C4-2B (cell line): ENCODE measurements at regions not wholly inside any gene's neighbourhood (a gene's known extent, or its start where the extent isn't known, plus 50 kb on each side); places are given as distances from the start of the nearest gene placed in this dataset.

Experiments
- H3K27ac ChIP-seq: fragments of 450-650 bp; 2 replicates; pipeline ENCODE4 v1.5.1; 2017
- ZFX ChIP-seq: fragments of 450-650 bp; IDR thresholded peaks from 2 replicates; pipeline ENCODE4 v1.6.1; 2017
- TF ChIP-seq, protein P1 (sequence below): fragments of 450-650 bp; conservative IDR thresholded peaks from 2 replicates; pipeline ENCODE4 v1.5.1; 2017; ENCODE audit warnings: mild to moderate bottlenecking

DNA sequence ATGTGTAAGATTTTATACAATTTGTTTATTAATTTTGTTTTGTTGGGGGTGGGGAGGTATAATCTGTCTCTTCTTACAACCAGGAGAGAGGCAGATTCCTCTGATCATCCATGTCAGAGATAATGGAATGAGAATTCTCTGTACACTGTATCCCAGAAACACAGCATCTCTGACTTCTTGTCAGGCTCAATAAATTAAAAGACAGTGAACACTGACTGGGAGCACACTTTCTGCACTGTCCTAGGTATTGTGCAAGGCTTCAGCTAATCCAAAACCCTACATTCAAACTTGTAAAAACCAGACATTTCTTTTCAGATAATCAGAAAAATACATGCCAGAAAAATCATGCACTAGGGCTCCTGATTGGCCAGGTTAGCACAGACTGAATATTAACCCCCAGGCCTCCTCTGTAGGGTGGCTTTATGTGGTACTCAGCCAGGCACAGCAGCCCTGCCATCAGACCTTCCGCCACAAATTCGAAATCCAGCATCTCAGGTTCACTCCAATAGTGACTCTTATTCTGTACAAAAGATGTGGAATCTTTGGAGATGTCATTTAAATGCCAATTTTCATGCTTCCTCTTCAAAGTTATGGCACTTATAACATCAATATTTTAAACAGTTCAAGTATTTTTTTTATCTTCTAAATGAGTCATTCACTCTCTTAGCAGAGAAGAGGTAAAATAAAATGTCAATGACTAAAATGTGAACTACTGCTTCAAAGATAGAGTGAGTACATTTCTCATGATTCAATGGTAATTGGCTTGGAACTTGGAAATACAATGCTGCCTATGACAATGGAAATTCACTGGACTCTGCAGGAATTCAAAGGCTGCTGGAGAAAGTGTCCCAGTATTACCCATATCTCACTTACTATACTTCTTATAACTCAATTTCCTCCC, 211.5 kb downstream of the KLF12 start:
- TF ChIP-seq ZFX: no peak
- TF ChIP-seq, protein P1, sequence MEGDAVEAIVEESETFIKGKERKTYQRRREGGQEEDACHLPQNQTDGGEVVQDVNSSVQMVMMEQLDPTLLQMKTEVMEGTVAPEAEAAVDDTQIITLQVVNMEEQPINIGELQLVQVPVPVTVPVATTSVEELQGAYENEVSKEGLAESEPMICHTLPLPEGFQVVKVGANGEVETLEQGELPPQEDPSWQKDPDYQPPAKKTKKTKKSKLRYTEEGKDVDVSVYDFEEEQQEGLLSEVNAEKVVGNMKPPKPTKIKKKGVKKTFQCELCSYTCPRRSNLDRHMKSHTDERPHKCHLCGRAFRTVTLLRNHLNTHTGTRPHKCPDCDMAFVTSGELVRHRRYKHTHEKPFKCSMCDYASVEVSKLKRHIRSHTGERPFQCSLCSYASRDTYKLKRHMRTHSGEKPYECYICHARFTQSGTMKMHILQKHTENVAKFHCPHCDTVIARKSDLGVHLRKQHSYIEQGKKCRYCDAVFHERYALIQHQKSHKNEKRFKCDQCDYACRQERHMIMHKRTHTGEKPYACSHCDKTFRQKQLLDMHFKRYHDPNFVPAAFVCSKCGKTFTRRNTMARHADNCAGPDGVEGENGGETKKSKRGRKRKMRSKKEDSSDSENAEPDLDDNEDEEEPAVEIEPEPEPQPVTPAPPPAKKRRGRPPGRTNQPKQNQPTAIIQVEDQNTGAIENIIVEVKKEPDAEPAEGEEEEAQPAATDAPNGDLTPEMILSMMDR: no peak

DNA sequence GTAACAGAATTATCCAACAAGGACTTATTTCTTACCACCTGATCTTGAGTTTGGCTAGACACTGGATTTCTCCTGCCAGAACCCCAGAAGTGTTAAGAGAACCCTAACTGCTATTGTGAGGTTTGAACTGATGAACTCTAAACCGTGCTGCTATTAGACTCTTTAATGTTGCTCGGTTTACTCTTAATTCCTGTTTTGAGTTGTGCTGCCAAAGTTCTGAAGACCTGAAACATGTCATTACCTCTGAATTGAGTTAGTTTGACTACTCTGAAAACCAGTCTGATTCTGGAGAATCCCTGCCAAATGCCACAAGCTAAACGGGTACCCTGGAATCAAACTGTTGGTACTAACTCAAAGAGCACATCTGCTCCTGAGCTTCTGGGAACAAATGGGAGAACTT, 215.5 kb downstream of the KLF12 start:
- TF ChIP-seq, protein P1: no peak
- TF ChIP-seq ZFX: no peak
- no peak overlapping the region for H3K27ac ChIP-seq

More for the DNA sequence above, 211.5 kb downstream of the KLF12 start:
- no peak overlapping the region for H3K27ac ChIP-seq

DNA sequence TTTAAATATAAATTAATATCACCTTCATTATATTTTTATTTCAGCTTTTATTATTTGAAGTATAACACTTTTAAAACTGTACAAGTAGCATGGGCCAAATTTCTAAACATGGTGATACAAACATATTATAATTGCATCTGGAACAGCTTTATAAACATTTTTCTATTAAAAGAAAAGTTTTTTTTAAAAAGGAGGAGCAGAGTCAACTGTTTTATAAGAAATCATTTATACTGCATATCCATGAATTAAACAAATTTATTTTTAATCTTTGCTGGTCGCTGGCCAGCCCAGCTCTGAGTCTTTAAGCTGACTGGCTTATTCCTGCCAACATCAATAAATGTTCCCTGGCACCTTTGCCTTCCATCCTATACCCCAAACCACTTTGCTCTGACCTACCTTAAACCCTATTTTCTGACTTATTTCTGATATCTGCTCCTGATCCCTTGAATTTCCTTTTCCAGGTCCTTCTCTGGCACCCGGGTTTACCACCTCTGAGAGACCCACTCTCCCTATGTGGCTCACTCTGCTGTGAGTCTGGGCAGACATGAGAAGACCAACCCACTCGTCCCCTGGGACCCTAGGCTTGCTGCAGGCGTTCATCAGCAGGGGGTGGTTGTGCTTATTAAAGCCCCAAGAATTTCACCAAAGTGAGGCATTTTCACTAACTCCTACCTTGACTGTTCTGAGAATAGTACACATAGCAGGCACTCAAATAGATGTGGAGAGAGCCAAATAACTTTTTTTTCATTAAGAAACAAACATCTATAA, 220.3 kb downstream of the KLF12 start:
- no peak overlapping the region for H3K27ac ChIP-seq
- TF ChIP-seq, protein P1: no peak

DNA sequence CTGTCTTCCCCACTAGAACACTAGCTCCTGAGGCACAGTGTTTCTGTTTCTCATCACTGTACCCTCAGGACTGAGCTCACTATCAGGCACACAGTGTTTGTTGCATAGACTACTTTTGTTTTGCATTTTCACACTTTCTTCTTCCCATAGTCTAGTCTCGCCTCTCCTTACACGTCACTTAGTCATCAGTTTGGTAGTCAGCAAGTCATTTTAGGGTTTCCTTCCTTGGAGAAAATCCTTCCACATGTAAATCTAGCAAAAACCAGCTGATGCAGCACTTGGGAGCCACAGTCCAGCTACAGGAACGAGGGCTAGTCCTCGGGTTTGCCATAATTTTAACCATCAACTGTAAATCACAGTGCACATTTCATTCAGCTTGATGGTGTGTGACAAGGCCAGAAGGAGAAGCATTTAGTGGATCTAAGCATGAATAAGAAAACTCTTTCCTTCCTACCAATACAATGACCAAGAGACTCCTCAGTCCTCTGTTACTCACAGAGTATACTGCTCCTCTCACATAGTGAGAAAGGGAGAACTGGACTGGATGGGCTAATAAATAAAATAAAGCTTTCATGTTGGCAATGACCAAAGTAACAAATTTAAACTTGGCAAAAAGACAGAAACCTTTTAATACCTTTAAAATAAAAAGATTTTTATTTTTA, 221.0 kb downstream of the KLF12 start:
- TF ChIP-seq, protein P1: no peak
- no peak for TF ChIP-seq ZFX
- no peak overlapping the region for H3K27ac ChIP-seq

DNA sequence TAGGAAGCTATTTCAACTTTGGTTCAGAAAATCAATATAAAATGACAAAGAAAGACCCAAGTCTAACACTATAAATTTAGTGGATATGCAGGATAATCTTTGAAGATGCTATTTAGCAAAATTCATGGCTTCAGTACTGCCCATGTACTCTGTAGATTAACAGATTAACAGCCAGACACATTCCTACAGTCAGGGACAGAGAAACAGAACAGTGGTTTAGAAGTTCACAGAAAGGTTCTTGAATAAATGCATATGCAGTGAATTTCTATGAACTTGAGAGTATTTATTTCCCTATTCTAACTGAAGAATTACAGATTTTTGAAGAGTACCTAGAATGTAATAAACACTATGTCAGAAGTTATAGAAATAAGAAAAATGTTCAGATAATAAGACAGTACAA, 222.8 kb downstream of the KLF12 start:
- H3K27ac ChIP-seq: no peak overlapping the region
- TF ChIP-seq, protein P1: no peak

DNA sequence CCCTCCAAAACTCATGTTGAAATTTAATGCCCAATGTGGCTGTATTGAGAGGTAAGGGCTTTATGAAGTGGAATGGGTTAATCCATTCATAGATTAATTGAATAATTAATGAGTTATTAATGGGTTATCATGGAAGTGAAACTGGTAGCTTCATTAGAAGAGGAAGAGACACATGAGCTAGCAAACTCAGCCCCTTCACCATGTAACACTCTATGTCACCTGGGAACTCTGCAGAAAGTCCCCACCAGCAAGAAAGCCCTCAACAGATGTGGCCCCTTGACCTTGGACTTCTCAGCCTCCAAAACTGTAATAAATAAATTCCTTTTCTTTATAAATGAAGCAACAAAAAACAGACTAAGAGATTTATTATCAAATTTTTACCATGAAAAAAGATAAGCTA, 223.5 kb downstream of the KLF12 start:
- H3K27ac ChIP-seq: no peak overlapping the region
- TF ChIP-seq, protein P1: no peak
- no peak for TF ChIP-seq ZFX
